Nephron progenitor cell (in vitro differentiated cells): ENCODE measurements at regions not wholly inside any gene's neighbourhood (a gene's known extent, or its start where the extent isn't known, plus 50 kb on each side); places are given as distances from the start of the nearest gene placed in this dataset.

Source experiments
- DNase-seq: peaks from one replicate; pipeline ENCODE4 v3.0.0; 2021
- H3K27ac Mint-ChIP-seq: 2 replicates; pipeline ENCODE4 v1.8.0; 2021; ENCODE audit warnings: mild to moderate bottlenecking, moderate library complexity, mixed read lengths
- H3K27me3 Mint-ChIP-seq: 2 replicates; pipeline ENCODE4 v1.8.0; 2021; ENCODE audit warnings: mild to moderate bottlenecking, low read depth, mixed read lengths; ENCODE audit not compliant: poor library complexity
- H3K36me3 Mint-ChIP-seq: 2 replicates; pipeline ENCODE4 v1.8.0; 2021; ENCODE audit warnings: low read depth, mixed read lengths
- H3K4me1 Mint-ChIP-seq: 2 replicates; pipeline ENCODE4 v1.8.0; 2021; ENCODE audit warnings: mixed read lengths
- H3K4me3 Mint-ChIP-seq: 2 replicates; pipeline ENCODE4 v1.8.0; 2021; ENCODE audit warnings: mild to moderate bottlenecking, moderate library complexity, mixed read lengths
- H3K9me3 Mint-ChIP-seq: 2 replicates; pipeline ENCODE4 v1.8.0; 2021; ENCODE audit warnings: mild to moderate bottlenecking, moderate library complexity, mixed read lengths
- CTCF ChIP-seq: fragments of 200-600 bp; sonication (generic); IDR thresholded peaks from 2 replicates; pipeline ENCODE4 v1.5.0; 2021; ENCODE audit warnings: antibody characterized with exemption

DNA sequence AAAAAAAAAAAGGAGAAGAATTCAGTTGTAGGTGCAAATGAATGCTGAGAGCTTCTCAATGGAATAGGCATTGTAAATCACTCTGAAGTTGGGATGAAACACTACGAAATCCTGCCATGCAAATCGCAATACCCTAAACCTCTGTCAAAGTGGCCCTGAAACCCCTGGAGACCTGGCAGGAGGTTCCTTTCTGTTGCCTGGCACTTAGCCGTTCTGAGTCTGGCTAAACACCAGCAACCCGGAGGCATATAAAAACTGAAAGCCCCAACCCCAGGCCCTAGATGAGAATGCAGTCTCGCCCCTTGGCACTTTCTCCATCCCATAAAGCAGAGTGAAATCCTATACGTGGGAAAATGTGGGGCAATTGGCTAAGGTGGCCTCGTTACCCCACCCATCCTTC lies 151.5 kb upstream of the PARP11 start:
- peak overlapping the region; percentile 97 for H3K27ac Mint-ChIP-seq
- no peaks in the 10 kb centered on the region for H3K36me3 Mint-ChIP-seq
- no peaks in the 10 kb centered on the region for H3K9me3 Mint-ChIP-seq
- H3K4me3 Mint-ChIP-seq: peak overlapping the region; percentile 63
- no peak for DNase-seq
- H3K4me1 Mint-ChIP-seq: peaks cover 84% of the 10 kb centered on the region
- TF ChIP-seq CTCF: no peak
- peaks cover 12% of the 10 kb centered on the region for H3K27me3 Mint-ChIP-seq

DNA sequence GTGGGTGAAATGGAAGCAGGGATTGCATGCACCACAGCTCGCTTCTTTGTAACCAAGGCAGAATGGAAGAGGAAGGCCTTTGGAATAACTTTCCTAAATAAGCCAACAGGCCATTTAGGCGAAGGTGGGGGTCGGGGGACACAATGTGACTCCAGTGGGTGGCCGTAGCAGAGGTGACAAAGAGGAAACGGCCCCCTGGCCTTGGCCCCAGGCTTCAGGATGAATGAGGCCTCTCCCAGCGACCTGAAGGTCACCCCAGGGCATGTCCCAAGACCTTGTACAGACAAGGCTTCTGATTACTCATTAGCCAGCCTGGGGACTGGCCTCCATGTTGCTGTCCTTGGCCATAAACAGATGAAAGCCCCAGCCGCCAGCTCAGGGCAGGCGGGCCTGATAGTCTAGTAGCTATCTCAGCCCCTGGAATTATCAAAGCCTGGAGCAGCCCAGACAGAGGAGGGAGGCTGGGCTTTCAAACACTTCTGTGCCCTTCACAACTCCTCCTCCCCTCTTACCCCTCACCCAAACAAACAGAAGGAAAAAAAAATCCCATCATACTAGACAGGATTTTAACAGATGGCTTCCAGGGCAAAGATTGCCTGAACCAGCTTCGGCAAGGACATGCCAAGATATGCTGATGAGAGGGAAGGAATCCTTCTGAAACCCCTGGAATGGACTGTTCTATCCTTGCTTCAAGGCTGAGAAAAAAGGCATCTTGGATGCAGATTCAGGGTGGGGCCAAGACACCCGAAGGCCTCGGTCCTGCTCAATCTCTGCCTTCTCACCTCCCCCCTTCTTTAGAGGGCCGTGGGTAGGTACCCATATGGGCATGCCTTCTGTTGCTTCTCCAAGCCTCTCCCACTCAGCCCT lies 142.3 kb upstream of the PARP11 start:
- peaks cover 74% of the 10 kb centered on the region for H3K4me1 Mint-ChIP-seq

GRCh38 chr12:4014858-4015224 lies 141.6 kb upstream of the PARP11 start:
- peak overlapping the region; percentile 21 for H3K4me3 Mint-ChIP-seq
- no peak for DNase-seq
- peak overlapping the region; percentile 49 for H3K27ac Mint-ChIP-seq
- TF ChIP-seq CTCF: no peak
- H3K36me3 Mint-ChIP-seq: no peaks in the 10 kb centered on the region
- peaks cover 23% of the 10 kb centered on the region for H3K27me3 Mint-ChIP-seq
- H3K9me3 Mint-ChIP-seq: no peaks in the 10 kb centered on the region
- peaks cover 71% of the 10 kb centered on the region for H3K4me1 Mint-ChIP-seq

More for the DNA sequence above, 142.3 kb upstream of the PARP11 start:
- no peak for DNase-seq
- H3K27ac Mint-ChIP-seq: peak overlapping the region; percentile 54
- H3K4me3 Mint-ChIP-seq: peak overlapping the region; percentile 21
- no peak for TF ChIP-seq CTCF
- H3K27me3 Mint-ChIP-seq: peaks cover 23% of the 10 kb centered on the region
- H3K36me3 Mint-ChIP-seq: no peaks in the 10 kb centered on the region
- no peaks in the 10 kb centered on the region for H3K9me3 Mint-ChIP-seq

- Mint-ChIP-seq H3K27ac (no peak overlapping the region), H3K36me3 (no peaks in the 10 kb centered on the region), H3K9me3 (no peaks in the 10 kb centered on the region), H3K4me1 (peaks cover 68% of the 10 kb centered on the region), H3K27me3 (peaks cover 23% of the 10 kb centered on the region), H3K4me3 (peak overlapping the region; percentile 21)
- no peak for DNase-seq
- TF ChIP-seq CTCF: no peak
Observed at GRCh38 chr12:4014444-4014843, 141.2 kb upstream of the PARP11 start.

GRCh38 chr12:4012977-4013968 lies 140.1 kb upstream of the PARP11 start:
- Mint-ChIP-seq H3K9me3 (no peaks in the 10 kb centered on the region), H3K36me3 (no peaks in the 10 kb centered on the region), H3K4me1 (peaks cover 70% of the 10 kb centered on the region), H3K4me3 (no peak overlapping the region), H3K27ac (peak overlapping the region; percentile 4), H3K27me3 (peaks cover 22% of the 10 kb centered on the region)
- TF ChIP-seq CTCF: no peak
- DNase-seq: no peak
